ENCODE measurements at regions not wholly inside any gene's neighbourhood (a gene's known extent, or its start where the extent isn't known, plus 50 kb on each side); places are given as distances from the start of the nearest gene placed in this dataset.

- Histone ChIP-seq H3K27ac (no peak overlapping the region), H3K9me3 (no peaks in the 10 kb centered on the region), H3K4me3 (no peak overlapping the region), H3K36me3 (no peaks in the 10 kb centered on the region), H3K4me1 (no peaks in the 10 kb centered on the region), H3K27me3 (no peaks in the 10 kb centered on the region)
- no peak for DNase-seq
- WGBS, 2 donors: 87 to 88% methylated on average over 3 of the region's 3 CpGs
- intact Hi-C loops (cut with DNase I): no loop called here
- TF ChIP-seq POLR2AphosphoS5 (IDR thresholded peaks at IDR 0.05): no peak
- TF ChIP-seq, protein P1, sequence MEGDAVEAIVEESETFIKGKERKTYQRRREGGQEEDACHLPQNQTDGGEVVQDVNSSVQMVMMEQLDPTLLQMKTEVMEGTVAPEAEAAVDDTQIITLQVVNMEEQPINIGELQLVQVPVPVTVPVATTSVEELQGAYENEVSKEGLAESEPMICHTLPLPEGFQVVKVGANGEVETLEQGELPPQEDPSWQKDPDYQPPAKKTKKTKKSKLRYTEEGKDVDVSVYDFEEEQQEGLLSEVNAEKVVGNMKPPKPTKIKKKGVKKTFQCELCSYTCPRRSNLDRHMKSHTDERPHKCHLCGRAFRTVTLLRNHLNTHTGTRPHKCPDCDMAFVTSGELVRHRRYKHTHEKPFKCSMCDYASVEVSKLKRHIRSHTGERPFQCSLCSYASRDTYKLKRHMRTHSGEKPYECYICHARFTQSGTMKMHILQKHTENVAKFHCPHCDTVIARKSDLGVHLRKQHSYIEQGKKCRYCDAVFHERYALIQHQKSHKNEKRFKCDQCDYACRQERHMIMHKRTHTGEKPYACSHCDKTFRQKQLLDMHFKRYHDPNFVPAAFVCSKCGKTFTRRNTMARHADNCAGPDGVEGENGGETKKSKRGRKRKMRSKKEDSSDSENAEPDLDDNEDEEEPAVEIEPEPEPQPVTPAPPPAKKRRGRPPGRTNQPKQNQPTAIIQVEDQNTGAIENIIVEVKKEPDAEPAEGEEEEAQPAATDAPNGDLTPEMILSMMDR (IDR thresholded peaks at IDR 0.05): no peak
- no peak for TF ChIP-seq EP300 (IDR thresholded peaks at IDR 0.05)
These were observed 129.7 kb upstream of the RAD23B start for GRCh38 chr9:107153336-107153735.

DNA sequence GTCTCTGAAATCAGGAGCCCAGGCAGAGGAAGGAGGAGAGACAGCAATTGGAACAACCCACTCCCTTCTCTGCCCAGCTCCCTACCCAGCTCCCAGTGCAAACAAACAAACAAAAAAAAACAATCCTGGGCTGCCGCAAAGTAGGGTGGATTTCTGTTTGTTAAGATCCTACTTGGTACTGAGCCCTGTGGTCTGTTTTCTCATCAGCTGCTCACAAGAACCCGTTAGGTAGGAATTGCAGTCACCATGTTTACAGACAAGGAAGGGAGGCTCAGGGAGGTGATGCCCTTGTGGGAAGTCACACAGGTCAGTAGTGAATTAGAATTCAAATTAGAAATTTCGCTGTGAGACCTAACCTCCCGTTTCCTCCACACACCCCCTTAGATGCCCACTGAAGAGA is 128.8 kb upstream of the RAD23B start:
- no peak overlapping the region for H3K27ac ChIP-seq
- no peaks in the 10 kb centered on the region for H3K9me3 ChIP-seq
- no peaks in the 10 kb centered on the region for H3K4me1 ChIP-seq
- no peaks in the 10 kb centered on the region for H3K27me3 ChIP-seq
- 59 to 67% methylated on average over 4 of the region's 4 CpGs for WGBS, 2 donors
- intact Hi-C loops (cut with DNase I): no loop called here
- TF ChIP-seq POLR2A (IDR thresholded peaks at IDR 0.05): no peak
- no peak overlapping the region for H3K4me3 ChIP-seq
- H3K36me3 ChIP-seq: no peaks in the 10 kb centered on the region
- no peak for DNase-seq

- no peaks in the 10 kb centered on the region for H3K9me3 ChIP-seq
- H3K4me3 ChIP-seq: no peak overlapping the region
- TF ChIP-seq POLR2A (IDR thresholded peaks at IDR 0.05): no peak
- TF ChIP-seq POLR2AphosphoS5 (IDR thresholded peaks at IDR 0.05): no peak
- TF ChIP-seq EP300 (IDR thresholded peaks at IDR 0.05): no peak
- TF ChIP-seq, protein P1 (IDR thresholded peaks at IDR 0.05): no peak
- no peak for DNase-seq
- H3K27me3 ChIP-seq: no peaks in the 10 kb centered on the region
- H3K36me3 ChIP-seq: no peaks in the 10 kb centered on the region
- no peak overlapping the region for H3K27ac ChIP-seq
- intact Hi-C loops (cut with DNase I): no loop called here
- no peaks in the 10 kb centered on the region for H3K4me1 ChIP-seq
- 88 to 97% methylated on average over 3 of the region's 3 CpGs for WGBS, 2 donors
These were observed 128.3 kb upstream of the RAD23B start for GRCh38 chr9:107154766-107155165.

DNA sequence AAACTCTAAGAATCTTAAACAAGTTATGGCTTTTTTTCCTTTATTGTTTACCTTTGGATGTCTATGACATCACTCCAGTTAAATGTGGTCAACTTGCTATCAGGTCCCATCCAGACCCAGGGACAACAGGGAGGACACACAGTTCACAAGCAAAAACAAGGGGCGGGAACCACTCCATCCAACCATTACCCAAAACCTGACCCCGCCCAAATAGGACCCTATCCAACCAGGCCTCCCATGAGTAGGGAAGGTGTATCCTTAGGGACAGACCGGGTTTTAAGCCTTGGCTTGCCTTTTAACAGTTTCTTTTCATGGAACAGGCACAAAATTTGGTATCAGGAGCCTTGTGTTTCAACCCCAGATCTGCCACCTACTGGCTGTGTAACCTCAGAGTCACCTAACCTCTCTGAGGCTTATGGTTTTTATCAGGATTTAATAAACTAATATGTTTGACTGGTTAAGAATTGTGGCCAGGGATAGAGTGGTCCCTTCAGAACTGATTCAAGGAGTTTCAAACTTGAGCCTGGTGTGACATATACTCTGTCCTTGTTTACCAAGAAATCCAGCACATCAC is 127.7 kb upstream of the RAD23B start:
- 76 to 80% methylated on average over 3 of the region's 3 CpGs for WGBS, 2 donors
- intact Hi-C loops (cut with DNase I): no loop called here
- no peak overlapping the region for H3K27ac ChIP-seq
- no peaks in the 10 kb centered on the region for H3K36me3 ChIP-seq
- H3K4me1 ChIP-seq: no peaks in the 10 kb centered on the region
- H3K4me3 ChIP-seq: no peak overlapping the region
- DNase-seq: no peak
- H3K27me3 ChIP-seq: no peaks in the 10 kb centered on the region
- TF ChIP-seq POLR2A (IDR thresholded peaks at IDR 0.05): no peak
- TF ChIP-seq, protein P1 (IDR thresholded peaks at IDR 0.05): no peak
- TF ChIP-seq POLR2AphosphoS5 (IDR thresholded peaks at IDR 0.05): no peak
- no peak for TF ChIP-seq EP300 (IDR thresholded peaks at IDR 0.05)
- no peaks in the 10 kb centered on the region for H3K9me3 ChIP-seq

- TF ChIP-seq, protein P1 (IDR thresholded peaks at IDR 0.05): peak in 2 of 4 experiments; percentile 15 to 20
- TF ChIP-seq EP300 (IDR thresholded peaks at IDR 0.05): no peak
- no peak for DNase-seq
- Histone ChIP-seq H3K4me3 (no peak overlapping the region), H3K4me1 (no peaks in the 10 kb centered on the region), H3K9me3 (no peaks in the 10 kb centered on the region), H3K27ac (no peak overlapping the region), H3K36me3 (no peaks in the 10 kb centered on the region), H3K27me3 (no peaks in the 10 kb centered on the region)
- 36 to 42% methylated on average over 2 of the region's 2 CpGs for WGBS, 2 donors
- intact Hi-C loops (cut with DNase I): no loop called here
These were observed 124.8 kb upstream of the RAD23B start for GRCh38 chr9:107158321-107158720.

All from sigmoid colon (tissue), 6 donors.